ENCODE measurements at regions not wholly inside any gene's neighbourhood (a gene's known extent, or its start where the extent isn't known, plus 50 kb on each side); places are given as distances from the start of the nearest gene placed in this dataset.

- TF ChIP-seq CTCF (IDR thresholded peaks at IDR 0.05) (no peak), JUNB (IDR thresholded peaks at IDR 0.05) (no peak), RAD21 (conservative IDR thresholded peaks at IDR 0.05 in 1 of 2, IDR thresholded peaks at IDR 0.05 in 1 of 2) (no peak), POLR2A (IDR thresholded peaks at IDR 0.05; ENCODE audit: low read length) (no peak), CHD2 (IDR thresholded peaks at IDR 0.05; ENCODE audit: low read length, partially characterized antibody) (no peak), USF2 (IDR thresholded peaks at IDR 0.05) (no peak), CBX8 (IDR thresholded peaks at IDR 0.05) (no peak), MAX (IDR thresholded peaks at IDR 0.05) (no peak), REST (IDR thresholded peaks at IDR 0.05) (no peak)
Measured at GRCh38 chr5:110082194-110082593, 392.5 kb downstream of the MAN2A1 start.
